Kidney epithelial cell (primary cell): ENCODE measurements at regions not wholly inside any gene's neighbourhood (a gene's known extent, or its start where the extent isn't known, plus 50 kb on each side); places are given as distances from the start of the nearest gene placed in this dataset.

Experiments used
- DNase-seq: peaks from one replicate; pipeline ENCODE4 v3.0.0-alpha.2; 2010; ENCODE audit warnings: low read depth
- H3K27me3 ChIP-seq: 2 replicates; pipeline ENCODE4 v1.6.0; 2011; ENCODE audit warnings: low read length; ENCODE audit not compliant: control insufficient read depth, insufficient read depth
- H3K36me3 ChIP-seq: 2 replicates; pipeline ENCODE4 v1.5.1; 2011; ENCODE audit warnings: low read length; ENCODE audit not compliant: control insufficient read depth, insufficient read depth
- H3K4me3 ChIP-seq: 2 replicates; pipeline ENCODE4 v1.5.1; 2011; ENCODE audit warnings: low read depth, mild to moderate bottlenecking, control low read depth, low read length
- CTCF ChIP-seq: IDR thresholded peaks from 2 replicates; pipeline ENCODE4 v1.5.1; 2011; ENCODE audit warnings: mild to moderate bottlenecking, moderate library complexity, low read length, control low read depth, inconsistent platforms; ENCODE audit not compliant: insufficient read depth, poor library complexity, severe bottlenecking

DNA sequence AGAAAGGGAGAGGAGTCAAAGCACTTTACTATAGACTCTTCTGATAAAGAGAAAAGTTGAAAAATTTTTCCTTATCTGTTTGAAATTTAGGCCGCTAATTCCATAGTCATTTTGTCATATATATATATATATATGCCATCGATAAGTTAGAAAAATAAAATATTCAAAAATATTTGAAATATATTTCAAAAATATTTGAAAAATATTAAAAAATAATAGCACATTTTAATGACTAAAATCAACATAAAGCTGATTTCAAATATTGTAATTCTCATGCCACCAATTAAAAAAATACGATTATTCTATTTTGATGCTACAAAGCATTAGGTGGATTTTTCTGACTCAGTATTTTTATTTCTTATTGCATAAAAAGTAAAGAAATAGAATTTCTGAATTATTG, 87.1 kb downstream of the KIF2B start:
- no peak for TF ChIP-seq CTCF
- Histone ChIP-seq H3K4me3 (no peak overlapping the region), H3K36me3 (no peaks in the 10 kb centered on the region), H3K27me3 (no peaks in the 10 kb centered on the region)
- no peak for DNase-seq

DNA sequence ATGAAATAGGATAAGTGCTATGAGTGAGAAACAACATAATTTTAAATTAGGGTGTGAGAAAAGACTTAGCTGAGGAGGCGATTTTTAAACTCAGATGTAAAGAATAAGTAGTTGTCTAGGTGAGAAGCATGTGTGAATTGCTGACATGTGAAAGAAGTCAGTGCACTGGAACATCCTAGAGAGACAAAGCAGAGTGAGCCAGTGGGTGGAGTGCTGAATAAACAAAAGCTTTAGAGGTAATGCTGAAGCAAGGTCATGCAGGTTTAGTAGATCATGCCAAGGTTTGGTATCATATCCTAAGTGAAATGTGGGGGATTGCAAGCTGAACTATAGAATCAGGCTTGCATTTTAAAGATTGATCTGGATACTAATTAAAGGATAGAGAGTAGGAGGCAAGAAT, 89.4 kb downstream of the KIF2B start:
- Histone ChIP-seq H3K27me3 (no peaks in the 10 kb centered on the region), H3K4me3 (no peak overlapping the region), H3K36me3 (no peaks in the 10 kb centered on the region)
- DNase-seq: no peak
- no peak for TF ChIP-seq CTCF

DNA sequence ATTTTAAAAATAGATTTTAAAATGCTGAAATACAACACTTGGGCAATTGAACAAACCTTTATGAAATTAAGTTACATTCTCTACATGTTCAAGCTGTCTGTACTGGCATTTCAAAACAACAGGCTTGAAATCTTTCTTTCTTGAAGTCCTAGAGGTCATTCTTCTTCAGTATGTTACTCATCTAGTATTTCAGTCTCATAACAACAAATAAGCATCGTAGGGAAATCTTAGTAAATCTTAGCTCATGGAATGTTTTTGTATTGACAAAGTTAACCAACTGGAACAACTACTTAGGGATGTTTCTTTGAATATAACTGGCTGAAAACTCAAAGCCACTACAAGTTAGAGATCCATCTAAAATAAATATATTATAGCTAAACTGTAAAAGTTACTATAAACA, 96.6 kb downstream of the KIF2B start:
- Histone ChIP-seq H3K36me3 (no peaks in the 10 kb centered on the region), H3K27me3 (no peaks in the 10 kb centered on the region), H3K4me3 (no peak overlapping the region)
- DNase-seq: no peak
- TF ChIP-seq CTCF: no peak

GRCh38 chr17:53924530-53925455, 102.1 kb downstream of the KIF2B start:
- Histone ChIP-seq H3K4me3 (no peak overlapping the region), H3K36me3 (no peaks in the 10 kb centered on the region), H3K27me3 (no peaks in the 10 kb centered on the region)
- TF ChIP-seq CTCF: no peak
- DNase-seq: peak; percentile 25

- H3K4me3 ChIP-seq: no peak overlapping the region
- H3K36me3 ChIP-seq: no peaks in the 10 kb centered on the region
- no peaks in the 10 kb centered on the region for H3K27me3 ChIP-seq
- no peak for DNase-seq
- no peak for TF ChIP-seq CTCF
Observed at GRCh38 chr17:53932386-53932785, 109.7 kb downstream of the KIF2B start.

DNA sequence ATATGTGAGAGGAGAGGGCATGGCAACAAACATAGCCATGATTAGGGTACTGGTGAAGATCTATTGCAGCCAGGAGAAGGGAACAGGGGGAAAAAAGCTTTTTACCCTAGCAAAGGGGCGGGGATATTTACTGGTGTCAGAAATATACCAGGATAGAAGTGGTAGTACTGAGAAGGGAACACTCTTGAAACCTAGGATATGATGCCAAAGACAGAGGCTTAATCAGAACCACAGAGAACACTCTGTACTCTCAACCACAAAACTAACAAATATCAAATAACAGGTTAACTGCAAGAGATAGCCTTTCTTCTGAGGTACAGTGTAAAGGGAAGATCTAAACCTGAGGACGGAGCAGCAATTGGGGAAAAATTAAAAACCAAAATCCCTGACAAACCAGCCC, 112.2 kb downstream of the KIF2B start:
- Histone ChIP-seq H3K27me3 (no peaks in the 10 kb centered on the region), H3K36me3 (no peaks in the 10 kb centered on the region), H3K4me3 (no peak overlapping the region)
- TF ChIP-seq CTCF: no peak
- no peak for DNase-seq
